ENCODE measurements at regions not wholly inside any gene's neighbourhood (a gene's known extent, or its start where the extent isn't known, plus 50 kb on each side); places are given as distances from the start of the nearest gene placed in this dataset.

DNA sequence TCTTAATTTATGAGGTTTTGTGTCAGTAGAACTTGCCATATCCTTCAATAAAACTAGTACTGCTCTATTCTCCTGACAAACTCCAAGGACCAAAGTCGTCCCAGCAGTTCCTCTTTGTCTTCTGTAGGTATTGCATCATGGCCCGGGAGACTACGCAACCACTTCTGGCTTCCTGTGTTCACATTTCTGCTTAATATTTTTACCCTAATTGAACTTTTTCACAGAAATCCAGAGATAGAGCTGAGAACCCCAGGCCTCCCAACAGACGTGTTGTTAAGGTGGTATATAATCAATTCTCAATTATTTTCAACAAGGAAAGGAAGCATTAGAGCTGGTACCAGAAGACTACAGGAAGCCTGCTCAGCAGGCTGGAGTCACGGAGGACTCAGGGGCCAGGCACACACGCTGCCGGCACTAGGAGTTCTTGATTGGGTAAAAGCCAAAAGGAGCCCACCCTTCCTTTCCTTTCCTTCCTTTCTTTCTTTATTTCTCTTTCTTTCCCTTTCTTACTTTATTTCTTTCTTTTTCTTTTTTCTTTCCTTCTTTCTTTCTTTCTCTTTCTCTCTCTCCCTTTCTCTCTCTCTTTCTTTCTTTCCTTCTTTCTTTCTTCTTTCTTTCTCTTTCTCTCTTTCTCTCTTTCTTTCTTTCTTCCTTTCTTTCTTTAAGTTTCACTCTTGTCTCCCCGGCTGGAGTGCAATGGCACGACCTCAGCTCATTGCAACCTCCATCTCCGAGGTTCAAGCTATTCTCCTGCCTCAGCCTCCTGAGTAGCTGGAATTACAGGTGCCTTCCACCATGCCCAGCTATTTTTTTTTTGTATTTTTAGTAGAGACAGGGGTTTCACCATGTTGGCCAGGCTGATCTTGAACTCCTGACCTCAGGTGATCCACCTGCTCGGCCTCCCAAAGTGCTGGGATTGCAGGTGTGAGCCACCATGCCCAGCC is 173.7 kb downstream of the ZBTB18 start:
- TF ChIP-seq, protein P1, sequence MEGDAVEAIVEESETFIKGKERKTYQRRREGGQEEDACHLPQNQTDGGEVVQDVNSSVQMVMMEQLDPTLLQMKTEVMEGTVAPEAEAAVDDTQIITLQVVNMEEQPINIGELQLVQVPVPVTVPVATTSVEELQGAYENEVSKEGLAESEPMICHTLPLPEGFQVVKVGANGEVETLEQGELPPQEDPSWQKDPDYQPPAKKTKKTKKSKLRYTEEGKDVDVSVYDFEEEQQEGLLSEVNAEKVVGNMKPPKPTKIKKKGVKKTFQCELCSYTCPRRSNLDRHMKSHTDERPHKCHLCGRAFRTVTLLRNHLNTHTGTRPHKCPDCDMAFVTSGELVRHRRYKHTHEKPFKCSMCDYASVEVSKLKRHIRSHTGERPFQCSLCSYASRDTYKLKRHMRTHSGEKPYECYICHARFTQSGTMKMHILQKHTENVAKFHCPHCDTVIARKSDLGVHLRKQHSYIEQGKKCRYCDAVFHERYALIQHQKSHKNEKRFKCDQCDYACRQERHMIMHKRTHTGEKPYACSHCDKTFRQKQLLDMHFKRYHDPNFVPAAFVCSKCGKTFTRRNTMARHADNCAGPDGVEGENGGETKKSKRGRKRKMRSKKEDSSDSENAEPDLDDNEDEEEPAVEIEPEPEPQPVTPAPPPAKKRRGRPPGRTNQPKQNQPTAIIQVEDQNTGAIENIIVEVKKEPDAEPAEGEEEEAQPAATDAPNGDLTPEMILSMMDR (IDR thresholded peaks at IDR 0.05; ENCODE audit: low read depth, low read length, poor library complexity, severe bottlenecking) = no peak
- TF ChIP-seq EZH2phosphoT487 (IDR thresholded peaks at IDR 0.05; ENCODE audit: borderline replicate concordance, low read length) = no peak
